GM12878 (cell line): ENCODE measurements at regions not wholly inside any gene's neighbourhood (a gene's known extent, or its start where the extent isn't known, plus 50 kb on each side); places are given as distances from the start of the nearest gene placed in this dataset.

Source experiments
- ATAC-seq: fragments of 200-7000 bp; cut with Tn5 transposase; 3 replicates; pipeline ENCODE4 v1.9.1; 2020; ENCODE audit warnings: mild to moderate bottlenecking, moderate library complexity
- BruUV-seq: library from RNA; stranded (reverse); fragments of 400-500 nt; replicated peaks from 2 replicates; lab custom pipeline; 2021; lab: Mats Ljungman, UMichigan
- CTCF ChIA-PET: fragments of 300-600 bp; sonication (Branson Sonifier 250); formaldehyde crosslinking; extraction: SDS; loops from one replicate; lab custom pipeline; 2021; ENCODE audit warnings: inconsistent platforms; lab: Yijun Ruan, JAX
- POLR2A ChIA-PET: fragments of 350-600 bp; formaldehyde crosslinking; extraction: SDS; loops from one replicate; lab custom pipeline; 2021; ENCODE audit warnings: inconsistent platforms; lab: Charles Lee
- RAD21 ChIA-PET: fragments of 300-600 bp; sonication (Branson Sonifier 250); formaldehyde crosslinking; loops from one replicate; lab custom pipeline; 2023; ENCODE audit warnings: antibody characterized with exemption; ENCODE audit not compliant: unreplicated experiment; lab: Charles Lee
- SMC1A ChIA-PET: fragments of 300-600 bp; sonication (Branson Sonifier 250); formaldehyde crosslinking; loops from one replicate; lab custom pipeline; 2023; ENCODE audit not compliant: unreplicated experiment, uncharacterized antibody; lab: Charles Lee
- DNase-seq: peaks from one replicate; pipeline ENCODE4 v3.0.0-alpha.2; 2011; ENCODE audit warnings: low read depth, low spot score
- FAIRE-seq: peaks from 3 replicates; lab custom pipeline; 2011; peaks lifted over from hg19 to GRCh38; lab: Jason Lieb, UNC
- H2AFZ ChIP-seq: 2 replicates; pipeline ENCODE4 v1.6.0; 2011; ENCODE audit warnings: low read depth, low read length, control low read depth; ENCODE audit not compliant: control insufficient read depth
- H3K27ac ChIP-seq: 2 replicates; pipeline ENCODE4 v1.5.1; 2011; ENCODE audit warnings: control low read depth; ENCODE audit not compliant: control insufficient read depth, insufficient read depth
- H3K27me3 ChIP-seq, 2 experiments: replicated peaks in 1 of 2; 2 replicates each; pipeline versions ENCODE4 v1.6.0 to v1.6.1; 2011; ENCODE audit warnings: low read length in 1 of 2; ENCODE audit not compliant: control insufficient read depth in 2 of 2, insufficient read depth in 2 of 2
- H3K36me3 ChIP-seq, 2 experiments: 2 replicates each; pipeline ENCODE4 v1.5.1; 2011; ENCODE audit warnings: low read length in 1 of 2; ENCODE audit not compliant: control insufficient read depth in 2 of 2, insufficient read depth in 2 of 2
- H3K4me1 ChIP-seq: 2 replicates; pipeline ENCODE4 v1.6.1; 2011; ENCODE audit warnings: mild to moderate bottlenecking, low read length, moderate library complexity, mixed read lengths; ENCODE audit not compliant: control insufficient read depth, insufficient read depth
- H3K4me2 ChIP-seq: 2 replicates; pipeline ENCODE4 v1.6.0; 2011; ENCODE audit warnings: control low read depth; ENCODE audit not compliant: control insufficient read depth, insufficient read depth
- H3K4me3 ChIP-seq: fragments of 200-600 bp; sonication (generic); 2 replicates; pipeline ENCODE4 v1.5.1; 2016
- H3K79me2 ChIP-seq: 2 replicates; pipeline ENCODE4 v1.6.0; 2011; ENCODE audit warnings: low read length; ENCODE audit not compliant: control insufficient read depth, insufficient read depth
- H3K9ac ChIP-seq: 2 replicates; pipeline ENCODE4 v1.8.0; 2011; ENCODE audit warnings: low read length, control low read depth, mixed read lengths; ENCODE audit not compliant: control insufficient read depth, insufficient read depth
- H3K9me3 ChIP-seq: replicated peaks from 3 replicates; pipeline ENCODE4 v1.5.1; 2011; ENCODE audit warnings: mild to moderate bottlenecking, low read length; ENCODE audit not compliant: control insufficient read depth, insufficient read depth
- H4K20me1 ChIP-seq: 2 replicates; pipeline ENCODE4 v1.6.0; 2011; ENCODE audit not compliant: control insufficient read depth, insufficient read depth
- BCL11A ChIP-seq: IDR thresholded peaks from 2 replicates; pipeline ENCODE4 v1.6.1; 2011; ENCODE audit warnings: low read depth, low read length
- CHD1 ChIP-seq: IDR thresholded peaks from 2 replicates; pipeline ENCODE4 v1.6.1; 2012; ENCODE audit warnings: low read depth, low read length, improper control_type of control experiment
- EP300 ChIP-seq, 2 experiments: fragments of 150-350 bp in 1 of 2; IDR thresholded peaks; 2 replicates each; pipeline ENCODE4 v1.6.1; 2011 to 2012; ENCODE audit warnings: low read depth in 2 of 2, low read length in 2 of 2, borderline replicate concordance in 1 of 2, improper control_type of control experiment in 1 of 2, inconsistent platforms in 1 of 2; ENCODE audit not compliant: control insufficient read depth in 1 of 2
- JUNB ChIP-seq: IDR thresholded peaks from 2 replicates; pipeline ENCODE4 v1.6.1; 2016; ENCODE audit warnings: antibody characterized with exemption, mild to moderate bottlenecking
- WGBS: methylation state at CpG from one replicate; pipeline ENCODE4 v1.1.6; 2016; ENCODE audit warnings: low lambda C conversion rate; ENCODE audit not compliant: insufficient replicate concordance, insufficient coverage; ENCODE audit errors: missing lambda C conversion rate; 5-methylcytosine and 5-hydroxymethylcytosine counted together
- in situ Hi-C: fragments of 300-500 bp; cut with MboI; formaldehyde crosslinking; loops from 9 replicates; pipeline ENCODE4 v1.14.3; 2018; ENCODE audit warnings: mixed read lengths
- intact Hi-C: fragments of 100-400 bp; cut with micrococcal nuclease; formaldehyde crosslinking; loops from one replicate; pipeline ENCODE4 v1.14.2; 2022; ENCODE audit not compliant: unreplicated experiment
- TF ChIP-seq, protein P1 (sequence below): fragments of 150-350 bp; IDR thresholded peaks from 2 replicates; pipeline ENCODE4 v1.6.1; 2016; ENCODE audit warnings: low read depth, low read length
- TF ChIP-seq, protein P2 (sequence below): fragments of 450-650 bp; IDR thresholded peaks from 2 replicates; pipeline ENCODE4 v1.6.1; 2017; ENCODE audit warnings: mild to moderate bottlenecking, moderate library complexity
- TF ChIP-seq, protein P3 (sequence below): fragments of 450-650 bp; IDR thresholded peaks from 2 replicates; pipeline ENCODE4 v1.6.1; 2017; ENCODE audit warnings: mild to moderate bottlenecking, low read depth, inconsistent platforms; ENCODE audit not compliant: poor library complexity, severe bottlenecking
- TF ChIP-seq, protein P4 (sequence below), 3 experiments: IDR thresholded peaks in 2 of 3; conservative IDR thresholded peaks in 1 of 3; 2 replicates each; pipeline ENCODE4 v1.5.1; 2011; ENCODE audit warnings: low read depth in 3 of 3, low read length in 3 of 3, mild to moderate bottlenecking in 3 of 3, control low read depth in 2 of 3, moderate library complexity in 2 of 3, inconsistent platforms in 1 of 3, mixed read lengths in 1 of 3; ENCODE audit not compliant: control insufficient read depth in 2 of 3, insufficient read depth in 1 of 3; ENCODE audit errors: extremely low read depth in 1 of 3

DNA sequence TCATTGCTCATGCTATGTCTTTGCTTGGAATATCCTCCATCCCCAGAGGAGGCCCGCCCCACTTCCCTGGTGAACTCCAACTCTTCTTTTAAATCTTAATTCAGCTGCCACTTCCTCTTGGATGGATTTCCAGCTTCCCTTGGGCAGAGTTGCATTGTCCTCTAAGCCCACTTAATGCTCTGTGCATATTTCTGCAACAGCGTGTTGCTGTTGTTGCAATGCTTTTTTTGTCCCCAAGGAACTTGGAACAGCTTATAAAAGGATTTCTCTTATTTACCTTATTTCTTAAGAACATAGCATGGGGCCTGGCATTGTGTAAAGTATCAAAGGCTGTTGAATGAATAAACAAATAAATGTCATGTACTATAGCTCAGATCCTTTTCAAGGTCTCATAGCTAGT lies 507.4 kb downstream of the METTL15 start:
- WGBS = 15% methylated on average over 2 of the region's 2 CpGs
- POLR2A ChIA-PET = no interaction called here

More for the DNA sequence above, 507.4 kb downstream of the METTL15 start:
- Histone ChIP-seq H2AFZ (no peak overlapping the region), H3K4me3 (no peak overlapping the region), H3K27ac (no peak overlapping the region), H3K4me2 (no peak overlapping the region), H4K20me1 (no peaks in the 10 kb centered on the region), H3K36me3 (no peaks in the 10 kb centered on the region), H3K27me3 (no peaks in the 10 kb centered on the region), H3K79me2 (no peaks in the 10 kb centered on the region), H3K9me3 (no peaks in the 10 kb centered on the region), H3K9ac (no peak overlapping the region), H3K4me1 (no peaks in the 10 kb centered on the region)
- CTCF ChIA-PET = no interaction called here
- intact Hi-C loops (no loop called here), in situ Hi-C loops (no loop called here)
- TF ChIP-seq, protein P1, sequence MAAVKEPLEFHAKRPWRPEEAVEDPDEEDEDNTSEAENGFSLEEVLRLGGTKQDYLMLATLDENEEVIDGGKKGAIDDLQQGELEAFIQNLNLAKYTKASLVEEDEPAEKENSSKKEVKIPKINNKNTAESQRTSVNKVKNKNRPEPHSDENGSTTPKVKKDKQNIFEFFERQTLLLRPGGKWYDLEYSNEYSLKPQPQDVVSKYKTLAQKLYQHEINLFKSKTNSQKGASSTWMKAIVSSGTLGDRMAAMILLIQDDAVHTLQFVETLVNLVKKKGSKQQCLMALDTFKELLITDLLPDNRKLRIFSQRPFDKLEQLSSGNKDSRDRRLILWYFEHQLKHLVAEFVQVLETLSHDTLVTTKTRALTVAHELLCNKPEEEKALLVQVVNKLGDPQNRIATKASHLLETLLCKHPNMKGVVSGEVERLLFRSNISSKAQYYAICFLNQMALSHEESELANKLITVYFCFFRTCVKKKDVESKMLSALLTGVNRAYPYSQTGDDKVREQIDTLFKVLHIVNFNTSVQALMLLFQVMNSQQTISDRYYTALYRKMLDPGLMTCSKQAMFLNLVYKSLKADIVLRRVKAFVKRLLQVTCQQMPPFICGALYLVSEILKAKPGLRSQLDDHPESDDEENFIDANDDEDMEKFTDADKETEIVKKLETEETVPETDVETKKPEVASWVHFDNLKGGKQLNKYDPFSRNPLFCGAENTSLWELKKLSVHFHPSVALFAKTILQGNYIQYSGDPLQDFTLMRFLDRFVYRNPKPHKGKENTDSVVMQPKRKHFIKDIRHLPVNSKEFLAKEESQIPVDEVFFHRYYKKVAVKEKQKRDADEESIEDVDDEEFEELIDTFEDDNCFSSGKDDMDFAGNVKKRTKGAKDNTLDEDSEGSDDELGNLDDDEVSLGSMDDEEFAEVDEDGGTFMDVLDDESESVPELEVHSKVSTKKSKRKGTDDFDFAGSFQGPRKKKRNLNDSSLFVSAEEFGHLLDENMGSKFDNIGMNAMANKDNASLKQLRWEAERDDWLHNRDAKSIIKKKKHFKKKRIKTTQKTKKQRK = no peak
- TF ChIP-seq, protein P2, sequence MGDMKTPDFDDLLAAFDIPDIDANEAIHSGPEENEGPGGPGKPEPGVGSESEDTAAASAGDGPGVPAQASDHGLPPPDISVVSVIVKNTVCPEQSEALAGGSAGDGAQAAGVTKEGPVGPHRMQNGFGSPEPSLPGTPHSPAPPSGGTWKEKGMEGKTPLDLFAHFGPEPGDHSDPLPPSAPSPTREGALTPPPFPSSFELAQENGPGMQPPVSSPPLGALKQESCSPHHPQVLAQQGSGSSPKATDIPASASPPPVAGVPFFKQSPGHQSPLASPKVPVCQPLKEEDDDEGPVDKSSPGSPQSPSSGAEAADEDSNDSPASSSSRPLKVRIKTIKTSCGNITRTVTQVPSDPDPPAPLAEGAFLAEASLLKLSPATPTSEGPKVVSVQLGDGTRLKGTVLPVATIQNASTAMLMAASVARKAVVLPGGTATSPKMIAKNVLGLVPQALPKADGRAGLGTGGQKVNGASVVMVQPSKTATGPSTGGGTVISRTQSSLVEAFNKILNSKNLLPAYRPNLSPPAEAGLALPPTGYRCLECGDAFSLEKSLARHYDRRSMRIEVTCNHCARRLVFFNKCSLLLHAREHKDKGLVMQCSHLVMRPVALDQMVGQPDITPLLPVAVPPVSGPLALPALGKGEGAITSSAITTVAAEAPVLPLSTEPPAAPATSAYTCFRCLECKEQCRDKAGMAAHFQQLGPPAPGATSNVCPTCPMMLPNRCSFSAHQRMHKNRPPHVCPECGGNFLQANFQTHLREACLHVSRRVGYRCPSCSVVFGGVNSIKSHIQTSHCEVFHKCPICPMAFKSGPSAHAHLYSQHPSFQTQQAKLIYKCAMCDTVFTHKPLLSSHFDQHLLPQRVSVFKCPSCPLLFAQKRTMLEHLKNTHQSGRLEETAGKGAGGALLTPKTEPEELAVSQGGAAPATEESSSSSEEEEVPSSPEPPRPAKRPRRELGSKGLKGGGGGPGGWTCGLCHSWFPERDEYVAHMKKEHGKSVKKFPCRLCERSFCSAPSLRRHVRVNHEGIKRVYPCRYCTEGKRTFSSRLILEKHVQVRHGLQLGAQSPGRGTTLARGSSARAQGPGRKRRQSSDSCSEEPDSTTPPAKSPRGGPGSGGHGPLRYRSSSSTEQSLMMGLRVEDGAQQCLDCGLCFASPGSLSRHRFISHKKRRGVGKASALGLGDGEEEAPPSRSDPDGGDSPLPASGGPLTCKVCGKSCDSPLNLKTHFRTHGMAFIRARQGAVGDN = no peak
- TF ChIP-seq EP300 (IDR thresholded peaks at IDR 0.05; ENCODE audit: borderline replicate concordance in 1 of 2, control insufficient read depth in 1 of 2, low read depth in 2 of 2, low read length in 2 of 2) (no peak), JUNB (no peak), BCL11A (no peak), CHD1 (no peak)
- TF ChIP-seq, protein P3, sequence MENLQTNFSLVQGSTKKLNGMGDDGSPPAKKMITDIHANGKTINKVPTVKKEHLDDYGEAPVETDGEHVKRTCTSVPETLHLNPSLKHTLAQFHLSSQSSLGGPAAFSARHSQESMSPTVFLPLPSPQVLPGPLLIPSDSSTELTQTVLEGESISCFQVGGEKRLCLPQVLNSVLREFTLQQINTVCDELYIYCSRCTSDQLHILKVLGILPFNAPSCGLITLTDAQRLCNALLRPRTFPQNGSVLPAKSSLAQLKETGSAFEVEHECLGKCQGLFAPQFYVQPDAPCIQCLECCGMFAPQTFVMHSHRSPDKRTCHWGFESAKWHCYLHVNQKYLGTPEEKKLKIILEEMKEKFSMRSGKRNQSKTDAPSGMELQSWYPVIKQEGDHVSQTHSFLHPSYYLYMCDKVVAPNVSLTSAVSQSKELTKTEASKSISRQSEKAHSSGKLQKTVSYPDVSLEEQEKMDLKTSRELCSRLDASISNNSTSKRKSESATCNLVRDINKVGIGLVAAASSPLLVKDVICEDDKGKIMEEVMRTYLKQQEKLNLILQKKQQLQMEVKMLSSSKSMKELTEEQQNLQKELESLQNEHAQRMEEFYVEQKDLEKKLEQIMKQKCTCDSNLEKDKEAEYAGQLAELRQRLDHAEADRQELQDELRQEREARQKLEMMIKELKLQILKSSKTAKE = no peak
- TF ChIP-seq, protein P4, sequence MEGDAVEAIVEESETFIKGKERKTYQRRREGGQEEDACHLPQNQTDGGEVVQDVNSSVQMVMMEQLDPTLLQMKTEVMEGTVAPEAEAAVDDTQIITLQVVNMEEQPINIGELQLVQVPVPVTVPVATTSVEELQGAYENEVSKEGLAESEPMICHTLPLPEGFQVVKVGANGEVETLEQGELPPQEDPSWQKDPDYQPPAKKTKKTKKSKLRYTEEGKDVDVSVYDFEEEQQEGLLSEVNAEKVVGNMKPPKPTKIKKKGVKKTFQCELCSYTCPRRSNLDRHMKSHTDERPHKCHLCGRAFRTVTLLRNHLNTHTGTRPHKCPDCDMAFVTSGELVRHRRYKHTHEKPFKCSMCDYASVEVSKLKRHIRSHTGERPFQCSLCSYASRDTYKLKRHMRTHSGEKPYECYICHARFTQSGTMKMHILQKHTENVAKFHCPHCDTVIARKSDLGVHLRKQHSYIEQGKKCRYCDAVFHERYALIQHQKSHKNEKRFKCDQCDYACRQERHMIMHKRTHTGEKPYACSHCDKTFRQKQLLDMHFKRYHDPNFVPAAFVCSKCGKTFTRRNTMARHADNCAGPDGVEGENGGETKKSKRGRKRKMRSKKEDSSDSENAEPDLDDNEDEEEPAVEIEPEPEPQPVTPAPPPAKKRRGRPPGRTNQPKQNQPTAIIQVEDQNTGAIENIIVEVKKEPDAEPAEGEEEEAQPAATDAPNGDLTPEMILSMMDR (IDR thresholded peaks at IDR 0.05 in 2 of 3, conservative IDR thresholded peaks at IDR 0.05 in 1 of 3; ENCODE audit: control insufficient read depth in 2 of 3, extremely low read depth in 1 of 3, insufficient read depth in 1 of 3, low read depth in 3 of 3, low read length in 3 of 3) = no peak
- BruUV-seq = no TSS peak
- ATAC-seq (no peak), FAIRE-seq (no peak), DNase-seq (no peak)
- RAD21 ChIA-PET = no interaction called here
- SMC1A ChIA-PET = no interaction called here
